GM23248 (cell line): ENCODE measurements at regions not wholly inside any gene's neighbourhood (a gene's known extent, or its start where the extent isn't known, plus 50 kb on each side); places are given as distances from the start of the nearest gene placed in this dataset.

Experiments used
- EZH2 ChIP-seq: fragments of 200-600 bp; sonication (generic); IDR thresholded peaks from 2 replicates; pipeline ENCODE4 v1.6.1; 2018; ENCODE audit warnings: antibody characterized with exemption, mild to moderate bottlenecking; ENCODE audit not compliant: insufficient read depth, poor library complexity, severe bottlenecking
- EZH2phosphoT487 ChIP-seq: fragments of 200-600 bp; sonication (generic); IDR thresholded peaks from 2 replicates; pipeline ENCODE4 v1.6.1; 2018; ENCODE audit warnings: antibody characterized with exemption, moderate library complexity, mild to moderate bottlenecking, low read depth; ENCODE audit not compliant: insufficient read depth

DNA sequence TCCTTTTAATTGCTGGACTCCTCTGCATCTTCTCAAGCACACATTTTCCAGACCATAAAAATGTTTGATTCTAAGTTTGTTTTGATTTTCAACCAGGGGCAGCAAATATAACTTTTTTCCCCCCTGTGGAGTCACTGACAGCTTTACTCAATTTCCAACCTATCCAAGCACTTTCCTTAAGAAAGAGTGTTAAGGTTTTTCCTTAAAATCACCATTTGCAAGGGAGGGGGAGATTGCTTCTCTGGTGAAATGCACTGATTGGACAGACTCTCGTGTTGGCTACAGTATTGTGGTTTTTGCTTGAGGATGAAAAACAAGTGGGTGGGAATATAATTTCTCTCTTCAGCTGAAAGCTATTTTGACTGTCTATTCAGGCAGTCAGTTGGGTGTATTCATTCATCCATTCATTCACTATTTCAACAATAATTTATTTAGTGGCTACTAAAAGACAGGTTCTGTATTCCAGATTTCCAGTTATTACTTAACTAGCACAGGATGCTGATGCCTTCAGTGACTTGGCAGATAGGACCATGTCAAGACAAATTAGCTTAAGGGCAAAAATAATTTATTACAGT, 146.3 kb downstream of the BAMBI start:
- TF ChIP-seq EZH2 (no peak), EZH2phosphoT487 (no peak)
